Endothelial cell of umbilical vein (primary cell): ENCODE measurements at regions not wholly inside any gene's neighbourhood (a gene's known extent, or its start where the extent isn't known, plus 50 kb on each side); places are given as distances from the start of the nearest gene placed in this dataset.
"Not testable (repeated sequence)": the region's sequence is repeated elsewhere in the genome, so short reads cannot be mapped to it uniquely, and the experiment has no call there.

Experiments
- BruUV-seq: library from RNA; stranded (reverse); fragments of 400-500 nt; replicated peaks from 2 replicates; lab custom pipeline; 2021; lab: Mats Ljungman, UMichigan
- CTCF ChIA-PET: fragments of 300-600, 350-600 bp; sonication (Branson Sonifier 250); formaldehyde crosslinking; loops from one replicate; lab custom pipeline; 2021; ENCODE audit warnings: antibody characterized with exemption, inconsistent platforms; lab: Charles Lee
- POLR2A ChIA-PET: fragments of 300-600, 350-600 bp; sonication (Branson Sonifier 250); formaldehyde crosslinking; loops from one replicate; lab custom pipeline; 2021; ENCODE audit warnings: antibody characterized with exemption, inconsistent platforms; lab: Charles Lee
- DNase-seq: peaks from one replicate; pipeline ENCODE4 v3.0.0-alpha.2; 2011; ENCODE audit warnings: low read depth, low spot score
- FAIRE-seq: peaks from 2 replicates; lab custom pipeline; 2011; peaks lifted over from hg19 to GRCh38; lab: Jason Lieb, UNC
- H2AFZ ChIP-seq: 2 replicates; pipeline ENCODE4 v1.6.0; 2012; ENCODE audit warnings: low read depth, low read length, control low read depth, inconsistent platforms
- H3K27ac ChIP-seq: 2 replicates; pipeline ENCODE4 v1.5.1; 2011; ENCODE audit warnings: low read depth, mild to moderate bottlenecking, control low read depth, low read length, moderate library complexity; ENCODE audit not compliant: insufficient read depth
- H3K27me3 ChIP-seq, 2 experiments: 2 replicates each; pipeline versions ENCODE4 v1.6.0 to v1.6.1; 2011; ENCODE audit warnings: low read length in 2 of 2, mixed read lengths in 1 of 2; ENCODE audit not compliant: control insufficient read depth in 2 of 2, insufficient read depth in 2 of 2
- H3K36me3 ChIP-seq, 2 experiments: 2 replicates in 1 of 2; 3 replicates in 1 of 2; pipeline ENCODE4 v1.5.1; 2011; ENCODE audit warnings: low read length in 2 of 2, mild to moderate bottlenecking in 1 of 2, moderate library complexity in 1 of 2; ENCODE audit not compliant: control insufficient read depth in 2 of 2, insufficient read depth in 2 of 2; ENCODE audit errors: extremely low read depth in 1 of 2
- H3K4me1 ChIP-seq: 3 replicates; pipeline ENCODE4 v1.5.1; 2011; ENCODE audit warnings: mild to moderate bottlenecking, low read length; ENCODE audit not compliant: control insufficient read depth, insufficient read depth; ENCODE audit errors: extremely low read depth
- H3K4me2 ChIP-seq: 2 replicates; pipeline ENCODE4 v1.6.1; 2011; ENCODE audit warnings: low read length, control low read depth, mixed read lengths; ENCODE audit not compliant: insufficient read depth
- H3K4me3 ChIP-seq, 3 experiments: fragments of 200-600 bp in 1 of 3; sonication (generic), shearing (Covaris generic) in 1 of 3; replicated peaks in 1 of 3; 2 replicates each; pipeline ENCODE4 v1.5.1; 2011 to 2016; ENCODE audit warnings: control low read depth in 3 of 3, low read length in 3 of 3, mild to moderate bottlenecking in 2 of 3, inconsistent platforms in 1 of 3, low read depth in 1 of 3, moderate library complexity in 1 of 3; ENCODE audit not compliant: insufficient read depth in 1 of 3
- H3K79me2 ChIP-seq: 2 replicates; pipeline ENCODE4 v1.6.0; 2012; ENCODE audit warnings: low read length, inconsistent platforms; ENCODE audit not compliant: control insufficient read depth, insufficient read depth
- H3K9ac ChIP-seq: replicated peaks from 2 replicates; pipeline ENCODE3; 2011; ENCODE audit warnings: low read length, control low read depth; ENCODE audit not compliant: insufficient read depth; ENCODE audit errors: extremely low read depth
- H3K9me1 ChIP-seq: replicated peaks from 3 replicates; pipeline ENCODE4 v1.6.0; 2011; ENCODE audit warnings: mild to moderate bottlenecking, low read length; ENCODE audit not compliant: control insufficient read depth, insufficient read depth; ENCODE audit errors: extremely low read depth
- H3K9me3 ChIP-seq: replicated peaks from 2 replicates; pipeline ENCODE4 v1.5.1; 2012; ENCODE audit warnings: low read length, inconsistent platforms; ENCODE audit not compliant: control insufficient read depth, insufficient read depth
- H4K20me1 ChIP-seq: replicated peaks from 2 replicates; pipeline ENCODE3; 2011; ENCODE audit warnings: mild to moderate bottlenecking, low read length; ENCODE audit not compliant: control insufficient read depth, insufficient read depth; ENCODE audit errors: extremely low read depth
- FOS ChIP-seq: IDR thresholded peaks from 2 replicates; pipeline ENCODE4 v1.6.1; 2011; ENCODE audit warnings: mild to moderate bottlenecking, low read length, moderate library complexity, borderline replicate concordance; ENCODE audit not compliant: insufficient read depth
- JUN ChIP-seq: IDR thresholded peaks from 2 replicates; pipeline ENCODE4 v1.6.1; 2011; ENCODE audit warnings: borderline replicate concordance, low read depth; ENCODE audit not compliant: insufficient read length, insufficient read depth
- MAX ChIP-seq: IDR thresholded peaks from 2 replicates; pipeline ENCODE4 v1.6.1; 2011; ENCODE audit not compliant: insufficient read depth, insufficient read length
- MYC ChIP-seq: IDR thresholded peaks from one replicate; pipeline ENCODE4 v1.6.1; 2011; ENCODE audit warnings: mild to moderate bottlenecking, low read depth, low read length
- POLR2A ChIP-seq: IDR thresholded peaks from 2 replicates; pipeline ENCODE4 v1.6.1; 2012; ENCODE audit warnings: low read depth, mild to moderate bottlenecking, control low read depth, low read length
- POLR2AphosphoS5 ChIP-seq: IDR thresholded peaks from 2 replicates; pipeline ENCODE4 v1.6.1; 2012; ENCODE audit warnings: low read depth, mild to moderate bottlenecking, control low read depth, low read length, moderate library complexity; ENCODE audit not compliant: insufficient read depth
- dilution Hi-C: fragments of 300-500 bp; cut with MboI; formaldehyde crosslinking; loops from one replicate; pipeline ENCODE4 v1.15.0; 2019; ENCODE audit warnings: low sequenced_read_pairs; ENCODE audit not compliant: extremely low pct_ligation_motif_present
- intact Hi-C: fragments of 100-400 bp; cut with micrococcal nuclease; formaldehyde crosslinking; loops from one replicate; pipeline ENCODE4 v1.10.0; 2022

DNA sequence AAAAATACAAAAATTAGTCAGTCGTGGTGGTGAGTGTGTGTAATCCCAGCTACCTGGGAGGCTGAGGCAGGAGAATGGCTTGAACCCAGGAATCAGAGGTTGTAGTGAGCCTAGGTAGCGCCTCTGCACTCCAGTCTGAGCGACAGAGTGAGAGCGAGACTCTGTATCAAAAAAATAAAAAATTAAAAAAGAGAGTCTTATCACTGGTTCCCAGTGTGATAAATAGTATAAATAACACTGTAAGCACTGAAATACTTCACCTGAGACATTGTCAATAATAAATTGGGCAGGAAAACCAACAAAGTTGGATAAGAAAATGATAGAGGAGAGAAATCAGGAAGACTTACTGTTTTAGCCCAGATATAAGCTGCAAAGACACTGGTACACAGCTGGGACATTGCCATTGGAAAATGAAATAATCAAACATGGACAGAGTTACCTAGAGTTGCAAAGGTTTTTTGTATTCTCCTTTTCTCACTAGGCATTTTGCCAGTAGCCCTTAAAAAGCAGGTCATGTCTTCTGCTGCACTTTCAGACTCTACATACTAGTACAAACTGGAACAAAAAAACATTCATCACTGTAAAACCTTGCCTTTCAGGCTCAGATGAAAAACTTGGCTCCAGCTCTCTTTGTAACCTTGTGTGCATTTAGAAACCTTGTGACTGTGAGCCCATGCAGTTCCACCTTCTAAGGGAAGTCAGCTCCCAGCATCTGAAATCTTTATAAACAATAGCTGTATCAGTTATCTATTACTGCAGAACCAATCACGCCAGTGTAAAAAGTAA is 55.0 kb upstream of the PPP1R2C start:
- CTCF ChIA-PET, result interaction anchor here (0.7 kb wide), 1 partner anchor 12 kb away, joined by 3 read pairs; no protein-coding TSS in a partner anchor
- no peak overlapping the region for H3K27ac ChIP-seq
- TF ChIP-seq FOS, result no peak
- no peak for TF ChIP-seq POLR2AphosphoS5
- no peak for TF ChIP-seq MAX
- TF ChIP-seq JUN, result no peak
- no peak for TF ChIP-seq MYC
- TF ChIP-seq POLR2A, result no peak

GRCh38 chrX:42833550-42833940 is 55.6 kb upstream of the PPP1R2C start:
- FAIRE-seq, H3K36me3 ChIP-seq, H3K4me3 ChIP-seq, H2AFZ ChIP-seq, H3K79me2 ChIP-seq, POLR2A ChIA-PET, DNase-seq, H3K27ac ChIP-seq, H3K9me3 ChIP-seq, intact Hi-C loops, H3K4me2 ChIP-seq, H4K20me1 ChIP-seq, H3K9ac ChIP-seq, H3K4me1 ChIP-seq, BruUV-seq, H3K27me3 ChIP-seq, dilution Hi-C loops, H3K9me1 ChIP-seq: not testable (repeated sequence)
- CTCF ChIA-PET, result interaction anchor here (0.7 kb wide), 1 partner anchor 11 kb away, joined by 3 read pairs; no protein-coding TSS in a partner anchor

More for the DNA sequence above, 55.0 kb upstream of the PPP1R2C start:
- no peaks in the 10 kb centered on the region for H3K9me1 ChIP-seq
- H4K20me1 ChIP-seq, result no peaks in the 10 kb centered on the region
- H3K27me3 ChIP-seq, result no peaks in the 10 kb centered on the region
- peak; percentile 40 for FAIRE-seq
- intact Hi-C loops, result no loop called here
- peak; percentile 5 for DNase-seq
- TSS peak; percentile 48 for BruUV-seq
- POLR2A ChIA-PET, result no interaction called here
- no peaks in the 10 kb centered on the region for H3K79me2 ChIP-seq
- no peak overlapping the region for H3K4me2 ChIP-seq
- no peaks in the 10 kb centered on the region for H3K36me3 ChIP-seq
- H3K4me3 ChIP-seq, result no peak overlapping the region
- dilution Hi-C loops, result no loop called here
- H3K9me3 ChIP-seq, result no peaks in the 10 kb centered on the region
- H2AFZ ChIP-seq, result no peak overlapping the region
- H3K9ac ChIP-seq, result no peak overlapping the region
- no peaks in the 10 kb centered on the region for H3K4me1 ChIP-seq
